ENCODE measurements at regions not wholly inside any gene's neighbourhood (a gene's known extent, or its start where the extent isn't known, plus 50 kb on each side); places are given as distances from the start of the nearest gene placed in this dataset.
"Not testable (repeated sequence)": the region's sequence is repeated elsewhere in the genome, so short reads cannot be mapped to it uniquely, and the experiment has no call there.

DNA sequence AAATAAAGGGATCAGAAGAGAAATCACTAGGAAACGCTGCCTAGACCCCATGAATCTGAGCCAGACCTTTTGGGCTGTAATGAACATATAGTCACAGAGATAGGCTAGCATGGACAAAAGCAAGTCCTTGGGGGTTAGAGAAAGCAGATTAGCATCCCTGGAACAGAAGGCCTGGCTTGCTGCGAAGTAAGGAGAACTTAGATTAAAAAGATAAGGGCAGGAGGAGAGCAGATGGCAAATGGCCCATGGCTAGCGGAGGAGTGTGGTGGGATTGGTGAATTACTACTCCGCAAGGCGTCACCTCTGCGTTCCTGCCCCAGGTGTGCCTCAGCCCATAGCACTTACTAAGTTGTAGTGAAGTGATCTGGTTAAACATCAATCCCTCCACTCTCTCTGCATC is 92.3 kb upstream of the ZNF438 start:
- DNase-seq (ENCODE audit: low read depth) = no peak

DNA sequence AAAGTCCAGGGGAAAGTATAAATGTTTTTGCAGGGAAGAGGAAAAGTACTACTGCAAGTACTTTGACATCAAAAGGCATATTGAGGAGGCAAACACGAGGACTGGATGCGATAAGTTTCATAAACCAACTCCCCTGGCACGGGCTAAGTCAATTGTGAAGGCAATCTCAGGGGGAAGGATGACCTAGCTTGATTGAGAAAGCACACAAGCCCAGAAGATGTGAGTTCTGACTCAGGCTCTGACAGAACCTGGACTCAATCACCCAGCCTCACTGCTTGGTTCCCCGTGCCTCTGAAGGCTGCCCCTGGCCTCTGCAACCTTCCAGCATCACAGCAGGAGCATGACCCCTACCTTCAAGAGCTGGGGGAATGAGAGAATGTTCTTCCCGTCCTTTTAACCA is 93.2 kb upstream of the ZNF438 start:
- no peak for DNase-seq (ENCODE audit: low read depth)

DNA sequence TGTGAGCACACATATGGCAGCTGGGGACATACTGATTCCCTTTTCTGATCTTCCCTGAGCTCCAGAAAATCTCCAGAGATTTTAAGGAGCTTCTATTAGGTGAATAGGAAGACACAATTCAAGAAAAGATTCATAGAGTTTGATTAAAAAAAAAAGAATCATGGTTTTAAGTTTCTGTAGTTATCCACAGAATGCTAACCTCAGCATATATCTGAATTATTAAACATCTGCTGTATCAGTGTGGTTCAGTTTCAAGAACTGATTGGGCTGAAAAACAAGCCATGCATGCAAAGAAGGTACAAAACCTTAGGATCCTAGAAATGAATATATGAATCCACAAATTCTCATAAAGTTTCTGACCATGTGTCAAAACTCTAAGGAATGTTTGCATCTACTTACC is 94.1 kb upstream of the ZNF438 start:
- DNase-seq (ENCODE audit: low read depth) = no peak

- no peak for DNase-seq (ENCODE audit: low read depth)
Observed at GRCh38 chr10:31126593-31126992, 94.9 kb upstream of the ZNF438 start.

DNA sequence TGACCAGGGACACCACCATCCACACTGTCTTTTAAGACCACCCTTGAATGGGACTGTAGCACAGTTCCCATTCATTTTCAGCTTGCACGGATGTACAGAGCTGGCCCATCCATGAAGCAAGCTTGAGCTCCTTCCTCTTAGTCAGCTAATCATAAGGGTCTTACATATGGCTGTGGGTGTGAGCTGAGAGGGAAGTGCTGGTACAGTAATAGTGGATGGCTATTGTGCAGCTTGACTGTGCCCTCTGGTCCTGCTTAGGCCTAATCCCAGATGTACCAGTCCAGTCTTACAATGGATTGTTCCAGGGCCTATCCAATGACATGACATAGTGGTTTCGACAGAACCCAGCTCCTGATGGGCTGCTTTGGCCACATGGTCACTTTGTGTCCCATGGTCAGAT is 96.9 kb upstream of the ZNF438 start:
- DNase-seq (ENCODE audit: low read depth) = no peak

DNA sequence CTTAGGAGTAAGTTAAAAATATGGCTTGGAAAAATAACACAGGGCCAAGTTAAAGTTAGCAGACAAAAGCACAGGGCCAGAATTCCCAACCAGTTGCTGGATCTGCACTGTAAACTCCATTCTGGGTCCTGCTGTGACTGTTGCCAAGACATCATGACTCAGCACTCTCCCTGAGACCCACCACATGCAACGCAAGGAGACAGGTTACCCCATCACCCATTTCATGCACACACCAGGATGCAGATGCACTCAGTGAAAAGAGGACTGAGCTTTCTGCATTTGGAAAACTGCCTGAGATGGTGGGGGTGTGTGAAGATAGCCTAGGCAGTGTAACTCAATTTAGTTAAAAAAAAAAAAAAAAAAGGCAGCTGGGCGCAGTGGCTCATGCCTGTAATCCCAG is 97.6 kb upstream of the ZNF438 start:
- DNase-seq (ENCODE audit: low read depth) = peak; percentile 69

DNA sequence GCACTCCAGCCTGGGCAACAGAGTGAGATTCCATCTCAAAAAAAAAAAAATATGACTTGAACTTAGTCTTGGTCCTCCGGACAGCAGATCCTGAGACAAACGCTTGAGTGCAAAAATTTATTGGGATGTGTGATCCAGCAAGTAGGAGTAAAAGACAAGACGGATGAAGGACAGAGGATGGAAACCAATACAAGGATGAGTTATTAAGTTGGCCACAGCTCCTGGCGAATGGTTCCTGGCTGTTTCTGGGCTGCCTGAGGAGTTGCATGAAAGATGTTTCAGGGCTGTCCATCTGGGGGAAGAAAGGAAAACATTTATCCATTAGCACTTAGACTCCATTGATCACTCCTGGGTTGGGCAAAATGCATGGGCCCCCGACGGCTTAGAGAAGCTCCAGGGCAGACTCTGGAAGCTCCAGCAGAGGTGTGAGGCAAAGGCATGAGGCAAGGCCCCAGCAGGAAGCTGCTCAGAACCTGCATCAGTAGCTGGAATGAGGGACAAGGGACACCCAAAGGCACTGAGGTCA is 98.3 kb upstream of the ZNF438 start:
- no peak for DNase-seq (ENCODE audit: low read depth)

DNA sequence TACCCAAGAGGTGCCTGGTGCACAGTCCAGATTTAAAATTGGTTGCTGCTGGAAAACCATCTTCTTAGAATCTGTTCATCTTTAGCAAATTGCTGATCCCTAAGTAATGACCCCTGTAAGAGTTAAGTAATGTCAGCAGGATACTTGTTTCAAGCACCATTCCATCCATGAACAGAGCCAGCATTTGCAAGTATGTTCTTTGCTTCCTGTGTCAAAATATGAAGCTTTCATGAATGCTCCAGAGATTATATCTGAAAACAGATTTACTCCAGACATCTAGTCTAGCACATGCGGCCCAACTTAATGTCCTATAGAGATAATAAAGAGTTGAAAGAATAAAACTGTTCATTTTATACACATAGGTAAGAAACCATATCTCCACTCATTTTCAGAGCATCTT is 98.7 kb upstream of the ZNF438 start:
- DNase-seq (ENCODE audit: low read depth) = no peak

- no peak for DNase-seq (ENCODE audit: low read depth)
Observed at GRCh38 chr10:31131251-31131650, 99.6 kb upstream of the ZNF438 start.

DNA sequence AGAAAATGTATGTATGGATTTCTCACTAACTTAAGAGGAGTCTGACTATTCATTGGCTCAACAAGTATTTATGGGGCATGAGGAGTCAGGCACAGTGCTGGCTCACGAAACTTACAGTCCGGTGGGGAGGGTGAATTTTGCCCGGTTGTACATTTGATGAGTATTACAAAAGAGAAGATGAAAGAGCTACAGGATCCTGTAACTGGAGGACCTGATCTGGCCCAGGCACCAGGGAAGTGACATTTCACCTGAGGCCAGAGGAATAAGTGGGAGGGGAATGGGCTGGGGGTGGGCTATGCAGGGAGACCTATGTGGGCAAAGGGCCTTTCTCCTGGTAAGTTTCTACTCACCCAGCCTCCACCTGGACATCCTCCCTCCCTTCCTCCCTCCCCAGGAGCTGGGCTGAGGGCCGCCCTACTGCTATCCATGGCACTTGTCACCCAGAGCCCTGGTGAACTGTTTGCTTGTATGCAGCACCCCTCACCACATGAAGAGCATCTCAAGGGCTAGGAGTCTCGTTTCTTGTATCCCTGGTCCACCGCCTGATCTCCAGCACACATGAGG is 101.1 kb upstream of the ZNF438 start:
- DNase-seq (ENCODE audit: low read depth) = no peak

DNA sequence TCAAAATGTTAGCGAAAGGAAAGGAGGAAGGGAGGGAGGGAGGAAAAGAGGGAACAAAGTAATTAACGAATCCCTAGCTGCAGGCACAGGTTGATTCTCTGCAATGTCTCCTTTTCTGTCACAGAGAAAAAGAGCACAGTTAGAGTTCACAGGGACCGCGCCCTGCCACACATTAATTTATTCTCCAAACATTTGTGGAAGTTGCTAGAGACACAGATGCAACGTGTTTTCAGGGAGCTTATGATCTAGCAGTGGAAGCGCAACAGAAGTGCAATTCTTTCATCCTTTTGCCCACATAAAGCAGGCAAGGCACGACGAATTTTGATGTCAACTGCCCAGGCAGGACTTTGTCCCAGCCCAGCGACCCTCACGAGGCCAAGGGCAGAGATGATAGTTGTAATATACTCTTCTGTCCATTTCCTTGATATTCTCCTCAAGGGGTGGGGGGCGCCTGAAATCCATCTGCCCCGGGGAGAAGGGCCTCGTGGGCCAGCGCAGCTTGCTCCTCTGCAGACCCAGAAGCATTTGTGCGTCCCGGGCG is 101.7 kb upstream of the ZNF438 start:
- no peak for DNase-seq (ENCODE audit: low read depth)

- peak; percentile 83 for DNase-seq (ENCODE audit: low read depth)
Observed at GRCh38 chr10:31133792-31134310, 102.2 kb upstream of the ZNF438 start.

DNA sequence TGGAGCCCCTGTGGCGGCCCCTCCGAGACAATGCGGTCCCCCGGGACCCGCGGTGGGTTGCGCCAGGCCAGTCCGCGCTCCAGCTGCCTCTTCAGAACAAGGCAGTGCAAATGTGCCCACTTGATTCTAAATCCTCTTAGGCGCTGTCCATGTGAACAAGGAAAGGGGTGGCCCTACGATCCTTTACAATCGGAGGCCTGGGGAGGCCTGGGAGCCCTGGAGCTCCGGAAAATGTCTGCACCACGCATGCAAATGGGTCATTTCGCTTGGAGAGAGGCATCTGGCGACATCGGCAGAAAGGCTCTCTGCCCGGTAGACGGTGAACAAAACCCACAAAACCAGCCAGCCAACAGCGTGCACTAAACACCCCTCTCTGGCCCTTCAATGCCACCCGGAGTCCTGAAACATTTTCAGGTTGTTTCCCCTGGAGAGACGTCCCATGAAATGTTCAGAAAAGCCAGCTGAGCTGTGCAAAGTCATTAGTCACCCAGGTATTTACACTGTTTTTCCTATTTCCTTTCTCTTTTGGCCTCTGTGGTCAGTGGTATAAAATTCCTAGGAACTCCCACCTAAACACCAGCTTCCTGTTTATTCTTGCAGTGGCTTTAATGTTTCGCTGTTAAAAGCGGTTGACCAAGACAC is 102.8 kb upstream of the ZNF438 start:
- peak; percentile 76 for DNase-seq (ENCODE audit: low read depth)

GRCh38 chr10:31135171-31135570 is 103.5 kb upstream of the ZNF438 start:
- no peak for DNase-seq (ENCODE audit: low read depth)

DNA sequence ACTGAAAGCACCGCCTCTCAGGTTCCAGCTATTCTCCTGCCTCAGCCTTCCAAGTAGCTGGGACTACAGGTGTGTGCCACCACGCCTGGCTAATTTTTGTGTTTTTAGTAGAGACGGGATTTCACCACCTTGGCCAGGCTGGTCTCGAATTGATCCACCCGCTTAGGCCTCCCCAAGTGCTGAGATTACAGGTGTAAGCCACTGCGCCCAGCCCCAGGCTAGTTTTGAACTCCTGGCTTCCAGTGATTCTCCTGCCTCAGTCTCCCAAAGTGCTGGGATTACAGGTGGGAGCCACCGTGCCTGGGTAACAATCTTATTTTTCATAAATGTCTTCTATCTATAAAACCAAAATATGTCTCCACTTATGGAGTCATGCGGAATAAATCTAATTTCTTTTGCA is 104.1 kb upstream of the ZNF438 start:
- DNase-seq (ENCODE audit: low read depth) = not testable (repeated sequence)

DNA sequence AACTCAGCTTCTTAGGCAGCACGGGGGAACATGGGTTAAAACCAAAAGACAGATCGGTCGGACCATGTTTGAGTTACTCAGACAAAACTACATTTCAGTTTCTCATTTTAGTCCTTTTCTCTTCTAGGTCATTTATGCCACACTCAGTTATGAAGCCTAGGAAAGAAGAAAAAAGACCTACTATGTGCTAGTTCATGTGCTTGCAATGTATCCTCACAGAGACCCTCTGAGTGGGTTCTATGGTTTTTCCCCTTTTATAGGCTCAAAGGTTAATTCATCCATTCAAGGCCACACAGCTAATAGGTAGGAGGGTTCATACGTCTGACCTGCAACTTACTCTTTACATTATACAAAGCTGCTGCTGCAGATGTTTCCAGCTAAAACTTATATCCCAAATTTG is 104.7 kb upstream of the ZNF438 start:
- no peak for DNase-seq (ENCODE audit: low read depth)

DNA sequence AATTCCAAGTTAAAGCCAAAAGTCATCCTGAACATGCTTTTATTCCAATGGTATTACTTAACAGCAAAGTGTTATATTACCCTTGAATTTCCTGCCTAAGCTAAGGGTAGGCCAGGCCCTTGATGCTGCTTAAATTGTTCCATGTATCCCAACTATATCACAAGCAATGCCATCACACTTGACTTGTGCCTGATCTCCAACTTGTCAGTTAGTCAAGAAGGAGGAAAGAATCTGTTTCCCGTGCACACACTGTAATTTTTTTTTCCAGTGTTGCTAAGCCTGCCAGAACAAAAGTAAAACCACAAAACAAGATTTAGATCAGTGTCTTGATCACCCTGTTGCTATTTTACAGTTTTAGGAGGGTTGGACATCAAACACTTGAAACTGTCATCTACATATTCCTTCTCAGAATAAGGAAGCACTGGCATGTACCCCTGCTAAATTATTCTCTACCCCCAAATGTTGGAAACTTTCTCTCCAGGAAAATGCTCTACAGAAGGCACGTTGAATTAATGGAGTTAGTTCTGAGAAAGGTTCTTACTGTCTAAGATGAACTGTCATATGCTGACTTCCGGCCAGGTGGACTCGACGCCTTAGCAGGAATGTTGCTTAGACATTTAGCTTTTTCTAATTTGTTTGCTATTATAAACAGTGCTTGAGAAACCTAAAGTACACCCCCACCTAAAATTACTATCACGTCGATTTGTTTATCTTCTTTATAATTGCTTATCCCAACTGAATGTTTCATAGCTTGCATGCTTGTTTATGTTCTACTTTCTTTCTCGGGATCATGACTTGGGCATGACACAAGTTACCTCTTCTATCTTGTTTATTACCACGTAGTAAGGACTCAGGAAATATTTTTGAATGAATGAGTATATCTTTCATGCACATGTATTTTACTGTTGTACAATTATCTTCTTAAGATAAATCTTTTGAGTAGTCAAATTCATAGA is 105.5 kb upstream of the ZNF438 start:
- DNase-seq (ENCODE audit: low read depth) = peak; percentile 31

- no peak for DNase-seq (ENCODE audit: low read depth)
Observed at GRCh38 chr10:31138026-31138553, 106.4 kb upstream of the ZNF438 start.

DNA sequence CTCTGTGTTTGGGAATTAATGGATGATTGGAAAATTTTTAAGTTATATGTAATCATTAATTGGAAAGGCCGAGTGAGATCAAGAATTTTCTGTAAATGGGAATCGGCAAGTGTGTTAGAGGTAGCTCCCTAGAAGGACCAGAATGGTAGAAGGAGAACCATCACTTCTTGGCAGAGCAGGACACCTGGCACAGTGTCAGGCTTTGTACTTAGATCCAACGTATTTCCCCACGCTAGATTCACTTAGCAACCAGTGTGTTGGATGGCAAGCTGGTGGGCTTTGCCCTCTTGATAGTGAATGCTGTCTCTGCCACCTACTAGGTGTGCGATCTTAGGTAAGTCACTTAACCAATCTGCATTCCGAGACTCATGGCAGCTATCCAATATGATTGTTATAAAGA is 107.8 kb upstream of the ZNF438 start:
- no peak for DNase-seq (ENCODE audit: low read depth)

DNA sequence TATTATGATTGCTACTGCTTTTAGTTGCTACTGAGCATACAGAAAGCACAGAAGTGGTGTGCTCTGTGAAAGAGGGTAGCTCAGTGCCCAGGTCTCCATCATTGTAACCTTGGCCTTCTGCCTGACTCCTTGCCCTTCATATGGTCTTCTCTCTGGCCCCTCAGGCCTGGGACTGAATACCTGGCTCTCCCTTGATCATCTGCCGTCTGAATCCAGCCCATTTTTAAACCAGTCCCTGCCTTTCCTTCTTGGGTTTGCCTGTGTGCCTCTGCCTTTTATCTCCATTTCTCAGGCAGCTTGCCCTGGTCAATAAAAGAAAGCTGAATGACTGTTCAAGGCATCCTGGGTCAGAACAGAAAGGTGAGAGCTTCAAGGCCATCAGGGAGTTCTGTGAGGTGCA is 109.1 kb upstream of the ZNF438 start:
- no peak for DNase-seq (ENCODE audit: low read depth)

DNA sequence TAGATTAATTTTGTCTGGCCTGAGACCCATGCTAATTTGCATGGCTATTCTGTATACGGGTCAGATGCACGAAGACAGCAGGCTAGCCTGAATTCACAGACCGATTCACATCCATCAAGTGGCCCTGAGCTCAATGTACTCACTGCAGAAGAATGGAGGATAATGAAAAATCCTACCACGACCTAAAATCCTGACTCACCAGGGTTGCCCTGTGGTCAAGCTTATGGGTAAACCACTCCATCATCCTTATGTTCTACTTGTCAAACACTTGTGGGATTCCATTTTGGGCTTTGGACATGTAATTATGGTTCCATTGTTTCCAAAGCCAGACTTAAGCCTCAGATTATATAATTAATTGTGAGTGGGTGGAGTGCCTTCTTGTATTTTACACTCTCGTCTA is 110.4 kb upstream of the ZNF438 start:
- DNase-seq (ENCODE audit: low read depth) = peak; percentile 96
